GM20000 (cell line): ENCODE measurements at regions not wholly inside any gene's neighbourhood (a gene's known extent, or its start where the extent isn't known, plus 50 kb on each side); places are given as distances from the start of the nearest gene placed in this dataset.
"Not testable (repeated sequence)": the region's sequence is repeated elsewhere in the genome, so short reads cannot be mapped to it uniquely, and the experiment has no call there.

Experiments used
- DNase-seq: peaks from one replicate; pipeline ENCODE4 v3.0.0; 2012; ENCODE audit warnings: low spot score
- CTCF ChIP-seq: IDR thresholded peaks from 2 replicates; pipeline ENCODE4 v1.5.1; 2012; ENCODE audit warnings: mild to moderate bottlenecking, control low read depth; ENCODE audit errors: extremely low read depth, missing control alignments

- peak; percentile 32 for DNase-seq
- no peak for TF ChIP-seq CTCF
Measured at GRCh38 chr17:64779376-64780095, 117.4 kb upstream of the SMURF2 start.

GRCh38 chr17:64779098-64779375, 116.9 kb upstream of the SMURF2 start:
- DNase-seq = not testable (repeated sequence)

GRCh38 chr17:64778240-64779097, 116.4 kb upstream of the SMURF2 start:
- no peak for TF ChIP-seq CTCF
- peak; percentile 62 for DNase-seq

GRCh38 chr17:64777415-64778239, 115.5 kb upstream of the SMURF2 start:
- DNase-seq = peak; percentile 56
- TF ChIP-seq CTCF = no peak

- peak; percentile 92 for TF ChIP-seq CTCF
- DNase-seq = peak; percentile 86
Measured at GRCh38 chr17:64776720-64777414, 114.8 kb upstream of the SMURF2 start.

GRCh38 chr17:64775701-64776570, 113.8 kb upstream of the SMURF2 start:
- no peak for DNase-seq

More at GRCh38 chr17:64775701-64776570, 113.8 kb upstream of the SMURF2 start:
- no peak for TF ChIP-seq CTCF
